ENCODE measurements at regions not wholly inside any gene's neighbourhood (a gene's known extent, or its start where the extent isn't known, plus 50 kb on each side); places are given as distances from the start of the nearest gene placed in this dataset.

DNA sequence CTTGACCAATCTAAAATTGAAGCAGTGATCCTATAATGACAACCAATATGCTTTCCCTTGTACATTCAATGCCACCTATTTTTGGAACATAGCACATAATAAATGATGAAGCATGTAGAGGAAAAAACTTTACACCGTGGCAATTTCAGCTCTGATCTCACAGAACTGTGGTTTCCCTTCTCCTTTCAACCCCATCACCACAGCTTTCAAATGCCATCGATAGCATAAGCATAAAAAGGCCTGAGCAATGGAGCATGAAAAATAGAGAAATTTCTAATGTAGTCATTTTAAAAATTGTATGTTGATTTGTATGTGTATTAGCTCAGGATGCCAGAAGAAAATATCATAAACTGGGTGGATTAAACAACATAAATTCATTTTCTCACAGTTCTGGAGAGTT, 406.0 kb upstream of the TMCO5A start:
- TF ChIP-seq, protein P1, sequence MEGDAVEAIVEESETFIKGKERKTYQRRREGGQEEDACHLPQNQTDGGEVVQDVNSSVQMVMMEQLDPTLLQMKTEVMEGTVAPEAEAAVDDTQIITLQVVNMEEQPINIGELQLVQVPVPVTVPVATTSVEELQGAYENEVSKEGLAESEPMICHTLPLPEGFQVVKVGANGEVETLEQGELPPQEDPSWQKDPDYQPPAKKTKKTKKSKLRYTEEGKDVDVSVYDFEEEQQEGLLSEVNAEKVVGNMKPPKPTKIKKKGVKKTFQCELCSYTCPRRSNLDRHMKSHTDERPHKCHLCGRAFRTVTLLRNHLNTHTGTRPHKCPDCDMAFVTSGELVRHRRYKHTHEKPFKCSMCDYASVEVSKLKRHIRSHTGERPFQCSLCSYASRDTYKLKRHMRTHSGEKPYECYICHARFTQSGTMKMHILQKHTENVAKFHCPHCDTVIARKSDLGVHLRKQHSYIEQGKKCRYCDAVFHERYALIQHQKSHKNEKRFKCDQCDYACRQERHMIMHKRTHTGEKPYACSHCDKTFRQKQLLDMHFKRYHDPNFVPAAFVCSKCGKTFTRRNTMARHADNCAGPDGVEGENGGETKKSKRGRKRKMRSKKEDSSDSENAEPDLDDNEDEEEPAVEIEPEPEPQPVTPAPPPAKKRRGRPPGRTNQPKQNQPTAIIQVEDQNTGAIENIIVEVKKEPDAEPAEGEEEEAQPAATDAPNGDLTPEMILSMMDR (IDR thresholded peaks at IDR 0.05): no peak
- TF ChIP-seq POLR2A (IDR thresholded peaks at IDR 0.05): no peak

Data from lower leg skin (tissue), 3 donors.